ENCODE measurements at regions not wholly inside any gene's neighbourhood (a gene's known extent, or its start where the extent isn't known, plus 50 kb on each side); places are given as distances from the start of the nearest gene placed in this dataset. TPM values are rescaled to one million over a fixed set of nuclear protein-coding genes. Genes with fewer than 3 reads are reported as not detected.

GRCh38 chr9:32331240-32331639 is 53.2 kb upstream of the ACO1 start:
- H3K36me3 Mint-ChIP-seq = no peaks in the 10 kb centered on the region
- H3K36me3 ChIP-seq (ENCODE audit: insufficient read depth, low read length) = no peaks in the 10 kb centered on the region
- intact Hi-C loops (cut with micrococcal nuclease) = no loop called here
- H3K9me3 Mint-ChIP-seq = peaks cover 0 to 5% (median 0%) of the 10 kb centered on the region in 8 donors
- no peaks in the 10 kb centered on the region for H3K9me3 ChIP-seq (ENCODE audit: control insufficient read depth in 1 of 2, low read length in 2 of 2)
- H3K4me3 Mint-ChIP-seq = no peak overlapping the region
- no peak overlapping the region for H3K4me3 ChIP-seq (ENCODE audit: low read length in 2 of 2)
- no peaks in the 10 kb centered on the region for H3K4me1 ChIP-seq (ENCODE audit: insufficient read depth, low read length)
- ChIA-PET CTCF (ENCODE audit: partially characterized antibody) (no interaction called here), POLR2A (ENCODE audit: partially characterized antibody) (no interaction called here)
- peaks cover 6 to 18% of the 10 kb centered on the region in 2 donors for H3K27me3 Mint-ChIP-seq
- H3K27ac Mint-ChIP-seq = no peak overlapping the region
- H3K27ac ChIP-seq (ENCODE audit: low read depth, low read length) = no peak overlapping the region
- no peak for DNase-seq
- no peaks in the 10 kb centered on the region for H3K27me3 ChIP-seq (ENCODE audit: insufficient read depth, low read length)
- no peaks in the 10 kb centered on the region for H3K4me1 Mint-ChIP-seq

DNA sequence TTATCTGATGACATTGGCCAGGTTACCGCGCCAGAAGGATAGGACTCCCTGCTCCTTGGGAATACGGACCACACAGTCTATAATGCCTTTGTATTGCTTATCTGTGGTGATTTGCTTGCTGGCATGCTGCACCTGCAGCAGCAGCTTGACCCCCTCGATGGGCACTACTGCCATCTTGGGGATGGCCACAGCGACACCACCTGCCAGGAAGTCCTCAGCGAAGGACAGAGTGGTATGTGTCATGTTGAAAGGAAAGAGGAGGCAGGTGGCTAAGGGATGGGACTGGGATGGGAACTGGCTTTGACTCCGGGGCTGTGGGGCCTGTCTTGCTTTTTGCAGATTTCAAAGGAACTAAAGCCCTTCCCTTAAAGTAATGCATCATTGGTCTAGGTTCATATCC is 50.3 kb upstream of the ACO1 start:
- no peaks in the 10 kb centered on the region for H3K27me3 ChIP-seq (ENCODE audit: insufficient read depth, low read length)
- H3K4me3 Mint-ChIP-seq = no peak overlapping the region
- peaks cover 4 to 7% of the 10 kb centered on the region in 2 donors for H3K27me3 Mint-ChIP-seq
- ChIA-PET POLR2A (ENCODE audit: partially characterized antibody) (no interaction called here), CTCF (ENCODE audit: partially characterized antibody) (no interaction called here)
- peaks cover 0 to 5% (median 0%) of the 10 kb centered on the region in 8 donors for H3K9me3 Mint-ChIP-seq
- H3K4me1 Mint-ChIP-seq = no peaks in the 10 kb centered on the region
- H3K9me3 ChIP-seq (ENCODE audit: control insufficient read depth in 1 of 2, low read length in 2 of 2) = no peaks in the 10 kb centered on the region
- no peaks in the 10 kb centered on the region for H3K4me1 ChIP-seq (ENCODE audit: insufficient read depth, low read length)
- no peak for DNase-seq
- intact Hi-C loops (cut with micrococcal nuclease) = no loop called here
- H3K36me3 Mint-ChIP-seq = no peaks in the 10 kb centered on the region
- H3K4me3 ChIP-seq (ENCODE audit: low read length in 2 of 2) = no peak overlapping the region
- H3K27ac Mint-ChIP-seq = no peak overlapping the region
- H3K27ac ChIP-seq (ENCODE audit: low read depth, low read length) = no peak overlapping the region
- no peaks in the 10 kb centered on the region for H3K36me3 ChIP-seq (ENCODE audit: insufficient read depth, low read length)

Small RNA genes lying in the stretch of these regions (microRNA-seq; reads per million reads assigned to microRNA genes)
- not detected for gene MIR873 (ENCODE audit: borderline microRNAs expressed, borderline number of aligned reads, borderline replicate concordance)
- gene MIR876 (ENCODE audit: borderline microRNAs expressed, borderline number of aligned reads, borderline replicate concordance) = not detected

Measured in CD4-positive, alpha-beta memory T cell (primary cell).